ENCODE measurements at regions not wholly inside any gene's neighbourhood (a gene's known extent, or its start where the extent isn't known, plus 50 kb on each side); places are given as distances from the start of the nearest gene placed in this dataset.

DNA sequence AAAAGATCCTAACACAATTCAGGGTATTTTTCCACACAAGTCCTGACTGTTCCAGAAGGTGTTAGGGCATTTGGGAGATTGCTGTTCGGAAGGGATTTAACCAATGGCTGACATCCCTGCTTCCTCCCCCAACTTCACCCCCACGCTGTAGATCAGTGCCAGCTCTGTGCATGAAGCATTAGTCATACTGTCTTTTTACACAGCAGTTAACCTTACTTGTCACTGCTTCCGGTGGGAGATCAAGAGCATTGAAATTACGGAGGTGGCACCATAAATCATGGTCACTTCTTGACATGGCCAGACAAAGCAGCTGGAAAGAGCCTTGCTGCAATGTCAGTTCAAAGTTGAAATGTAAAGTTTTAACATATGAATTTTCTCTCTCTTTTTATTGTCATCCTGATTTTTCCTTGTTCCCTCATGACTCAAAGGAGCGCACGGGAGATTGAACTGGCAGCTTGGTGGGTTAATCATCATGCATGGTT lies 70.2 kb downstream of the HRH4 start:
- no peak for DNase-seq (ENCODE audit: low read depth in 2 of 2)

DNA sequence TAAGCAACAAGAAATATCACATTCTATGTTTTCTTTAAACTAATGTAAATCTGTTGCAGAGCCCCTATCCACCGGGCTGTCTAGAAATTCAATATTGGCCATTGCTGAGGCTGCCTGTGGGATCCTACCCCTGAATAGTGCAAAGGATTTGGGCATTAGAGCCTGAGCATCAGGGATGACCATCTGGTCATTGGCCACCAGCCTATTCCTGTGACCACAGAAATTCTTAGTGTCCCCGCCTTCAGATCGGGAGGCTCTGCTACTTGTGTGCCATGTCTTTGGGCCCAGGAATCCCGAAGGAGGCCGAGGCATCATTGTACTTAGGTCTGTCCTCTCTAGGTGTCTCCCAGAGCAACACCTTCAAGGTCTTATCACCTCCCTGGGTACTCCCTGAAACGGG lies 73.8 kb downstream of the HRH4 start:
- no peak for DNase-seq (ENCODE audit: low read depth in 2 of 2)

DNA sequence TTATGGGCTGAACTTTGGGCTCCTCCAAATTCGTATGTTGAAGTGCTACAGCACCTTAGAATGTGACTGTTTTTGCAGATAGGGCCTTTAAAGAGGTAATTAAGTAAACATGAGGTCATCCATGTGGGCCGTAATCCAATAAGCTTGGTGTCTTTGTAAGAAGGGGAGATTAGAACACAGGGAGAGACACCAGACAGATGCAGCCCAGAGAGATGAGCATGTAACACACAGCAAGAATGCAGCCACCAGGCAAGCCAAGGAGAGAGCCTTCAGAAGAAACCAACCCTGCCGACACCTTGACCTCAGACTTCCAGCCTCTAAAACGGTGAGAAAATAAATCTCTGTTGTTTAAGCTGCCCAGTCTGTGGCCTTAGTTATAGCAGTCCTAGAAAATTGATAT lies 74.3 kb downstream of the HRH4 start:
- DNase-seq (ENCODE audit: low read depth in 2 of 2): no peak

GRCh38 chr18:24535527-24536295 lies 75.3 kb downstream of the HRH4 start:
- DNase-seq (ENCODE audit: low read depth in 2 of 2): no peak

GRCh38 chr18:24536326-24536725 lies 75.9 kb downstream of the HRH4 start:
- no peak for DNase-seq (ENCODE audit: low read depth in 2 of 2)

DNA sequence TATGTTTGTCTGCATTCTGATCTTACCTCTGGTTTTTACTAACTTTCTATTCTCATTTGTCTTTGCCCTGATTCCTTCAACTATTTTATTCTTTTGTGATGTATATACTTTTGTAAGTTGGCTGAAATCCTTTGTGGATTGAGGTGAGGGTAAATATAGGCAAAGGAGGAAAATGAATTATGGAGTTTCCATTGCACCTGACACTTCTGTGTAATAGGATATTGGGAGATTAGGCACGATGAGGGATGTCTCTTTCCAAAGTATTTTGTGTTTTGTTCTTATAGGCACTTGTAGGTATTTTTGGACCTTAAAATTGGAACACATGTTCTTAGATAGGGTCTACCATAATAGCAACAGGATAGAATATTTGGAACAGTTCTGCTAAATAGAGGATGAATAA lies 76.4 kb downstream of the HRH4 start:
- no peak for DNase-seq (ENCODE audit: low read depth in 2 of 2)

DNA sequence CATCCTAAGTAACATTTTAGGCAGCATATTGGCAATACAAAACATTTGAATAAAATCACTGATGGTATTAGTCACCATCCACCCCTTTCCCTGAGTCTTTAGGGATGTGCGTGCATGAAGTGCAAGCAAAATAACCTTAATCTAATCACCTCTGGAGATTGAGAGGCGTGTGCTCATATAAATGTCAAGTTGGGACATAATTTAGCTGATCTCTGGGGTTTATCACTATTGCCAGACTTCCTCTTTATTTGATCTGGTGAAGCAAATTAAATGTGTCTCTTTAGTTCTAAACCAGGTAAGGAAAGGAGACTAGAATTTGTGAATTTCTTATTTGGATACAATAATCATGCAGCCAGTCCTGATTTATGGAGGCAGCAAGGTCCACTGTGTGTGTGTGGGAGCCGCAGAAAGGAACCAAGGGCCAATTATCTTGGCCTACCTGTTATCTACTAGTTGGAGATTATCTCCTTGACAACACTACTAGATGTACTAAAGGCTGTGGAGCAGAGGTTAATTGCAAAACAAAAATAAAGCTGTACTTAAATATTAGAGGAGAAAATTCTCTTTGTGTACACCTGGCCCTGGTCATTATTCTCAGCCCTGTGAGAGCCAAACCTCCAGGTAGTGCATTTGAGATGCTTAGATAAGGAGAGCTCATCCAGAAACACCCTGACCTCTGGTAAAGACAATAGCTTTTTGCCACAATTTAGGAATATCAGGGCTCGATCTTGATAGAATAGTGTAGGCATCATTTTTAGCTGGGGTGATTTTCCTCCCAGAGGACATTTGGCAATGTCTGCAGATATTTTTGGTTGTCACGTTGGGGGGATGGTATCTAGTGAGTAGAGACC lies 78.2 kb downstream of the HRH4 start:
- DNase-seq (ENCODE audit: low read depth in 2 of 2): no peak

GRCh38 chr18:24539866-24540617 lies 79.6 kb downstream of the HRH4 start:
- DNase-seq (ENCODE audit: low read depth in 2 of 2): no peak

- no peak for DNase-seq (ENCODE audit: low read depth in 2 of 2)
Measured at GRCh38 chr18:24540896-24541295, 80.5 kb downstream of the HRH4 start.

DNA sequence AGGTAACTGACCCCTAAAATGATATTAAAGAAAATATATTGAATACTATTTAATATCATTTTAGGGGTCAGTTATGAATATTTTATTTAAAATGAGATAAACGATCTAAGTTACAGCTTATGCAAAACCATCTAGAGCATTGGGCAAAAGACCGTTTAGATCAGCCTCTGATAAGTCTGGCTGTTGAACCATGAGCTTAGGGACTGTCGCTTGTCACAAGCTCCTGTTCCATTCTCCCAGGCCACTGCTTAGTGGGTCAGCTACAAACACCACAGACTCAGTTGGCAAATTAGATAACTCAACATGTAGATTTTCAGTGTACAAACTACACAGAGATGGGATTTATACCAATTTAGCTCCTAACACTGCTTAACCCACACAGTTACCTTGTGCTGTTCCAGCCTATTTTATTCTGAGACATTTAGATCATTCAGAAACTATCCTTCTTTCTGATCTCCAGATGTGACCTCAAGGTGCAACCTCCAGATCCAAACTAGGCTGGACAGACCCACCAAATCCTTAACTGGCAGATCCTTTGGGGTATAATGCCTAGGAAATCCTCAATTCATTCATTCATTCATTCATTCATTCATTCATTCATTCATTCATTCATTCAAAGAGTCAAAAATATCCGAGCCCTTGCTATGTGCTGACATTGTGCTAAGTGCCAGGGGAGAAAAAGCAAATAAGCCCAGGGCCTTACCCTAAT lies 82.8 kb downstream of the HRH4 start:
- DNase-seq (ENCODE audit: low read depth in 2 of 2): no peak

GRCh38 chr18:24543795-24544498 lies 83.5 kb downstream of the HRH4 start:
- no peak for DNase-seq (ENCODE audit: low read depth in 2 of 2)

- no peak for DNase-seq (ENCODE audit: low read depth in 2 of 2)
Measured at GRCh38 chr18:24544949-24545348, 84.5 kb downstream of the HRH4 start.

GRCh38 chr18:24545651-24546050 lies 85.2 kb downstream of the HRH4 start:
- no peak for DNase-seq (ENCODE audit: low read depth in 2 of 2)

DNA sequence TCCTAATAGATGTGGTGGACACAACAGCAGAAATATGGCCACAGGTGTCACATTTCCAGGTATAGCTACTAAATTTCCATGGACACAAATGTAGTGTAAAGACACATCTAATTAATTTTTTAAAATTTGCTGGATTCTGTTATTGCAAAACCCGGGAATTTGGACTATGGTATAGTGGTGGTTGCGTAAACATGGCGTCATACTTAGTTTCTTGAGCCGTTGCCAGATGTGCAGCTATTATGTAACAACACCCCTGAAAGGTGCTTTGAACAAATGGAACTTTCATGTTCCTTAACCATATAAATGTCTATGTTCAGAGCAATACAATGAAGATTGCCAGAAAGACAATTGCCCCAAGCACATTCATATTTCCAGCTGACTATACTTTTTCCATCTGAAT lies 85.9 kb downstream of the HRH4 start:
- no peak for DNase-seq (ENCODE audit: low read depth in 2 of 2)

DNA sequence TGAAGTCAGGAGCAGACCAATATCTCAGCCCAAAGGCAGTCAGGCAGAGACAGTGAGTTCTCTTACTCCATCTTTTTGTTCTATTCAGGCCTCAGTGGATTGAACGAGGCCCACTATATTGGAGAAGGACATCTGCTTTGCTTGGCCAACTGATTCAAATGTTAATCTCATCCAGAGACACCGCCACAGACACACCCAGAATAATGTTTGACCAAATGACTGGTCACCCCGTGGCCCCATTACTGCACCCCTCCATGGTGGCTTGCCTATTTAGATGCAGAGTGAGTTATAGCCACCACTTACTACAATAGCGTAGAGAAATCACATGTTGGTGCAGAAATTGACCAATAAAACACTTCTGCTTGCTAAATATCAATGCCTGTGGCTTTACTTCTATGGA lies 88.1 kb downstream of the HRH4 start:
- DNase-seq (ENCODE audit: low read depth in 2 of 2): no peak

DNA sequence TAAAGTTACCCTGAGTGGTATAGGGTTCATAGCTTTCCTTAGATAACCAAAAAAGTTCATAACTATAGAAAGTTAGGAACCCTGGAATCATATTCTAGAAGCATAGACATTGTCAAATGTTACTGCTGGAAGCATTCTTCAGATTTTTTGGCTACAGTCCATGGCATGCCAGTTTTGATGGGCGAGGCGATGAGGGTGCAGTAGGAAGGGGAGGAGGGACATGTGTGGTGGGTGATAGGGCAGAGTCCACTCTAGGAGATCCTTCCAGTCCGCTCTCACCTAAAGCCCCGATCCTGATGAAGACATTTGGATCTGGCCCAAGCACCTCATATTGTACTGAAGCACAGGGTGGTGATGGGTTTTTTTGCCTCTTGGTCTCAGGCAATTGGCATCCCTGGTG lies 91.8 kb downstream of the HRH4 start:
- DNase-seq (ENCODE audit: low read depth in 2 of 2): no peak

DNA sequence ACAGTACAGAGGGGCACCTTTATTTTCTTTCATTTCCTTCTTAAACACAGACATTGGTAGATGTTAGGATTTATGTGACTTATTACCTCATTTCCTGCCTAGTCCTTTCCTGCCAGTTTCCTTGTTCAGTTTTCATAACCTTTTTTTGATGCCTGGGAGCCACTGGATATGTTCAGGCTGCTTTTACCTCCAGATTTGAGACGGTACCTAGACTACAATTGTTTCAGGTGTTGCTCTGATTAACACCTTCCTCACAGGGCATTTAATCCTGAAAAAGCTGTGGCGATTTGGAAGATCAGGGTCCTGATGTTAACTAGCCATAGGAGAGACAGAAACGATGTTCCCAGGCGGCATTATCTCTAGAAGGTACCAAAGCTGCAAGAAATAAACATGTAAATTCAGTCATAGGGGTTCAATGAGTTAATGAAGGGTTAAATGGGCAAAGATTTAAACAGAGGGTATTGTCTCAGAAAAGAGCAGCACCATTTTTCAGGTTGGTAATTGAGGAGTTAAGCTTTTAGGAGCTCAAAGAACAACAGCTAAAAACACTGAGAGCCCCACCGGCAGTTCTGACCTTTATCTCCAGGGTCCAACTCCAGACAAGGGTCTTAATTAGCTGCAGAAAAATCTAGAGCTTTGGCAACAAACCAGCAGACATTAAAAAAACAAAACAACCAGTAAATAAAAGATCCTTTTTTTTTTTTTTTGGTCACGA lies 93.3 kb downstream of the HRH4 start:
- no peak for DNase-seq (ENCODE audit: low read depth in 2 of 2)

DNA sequence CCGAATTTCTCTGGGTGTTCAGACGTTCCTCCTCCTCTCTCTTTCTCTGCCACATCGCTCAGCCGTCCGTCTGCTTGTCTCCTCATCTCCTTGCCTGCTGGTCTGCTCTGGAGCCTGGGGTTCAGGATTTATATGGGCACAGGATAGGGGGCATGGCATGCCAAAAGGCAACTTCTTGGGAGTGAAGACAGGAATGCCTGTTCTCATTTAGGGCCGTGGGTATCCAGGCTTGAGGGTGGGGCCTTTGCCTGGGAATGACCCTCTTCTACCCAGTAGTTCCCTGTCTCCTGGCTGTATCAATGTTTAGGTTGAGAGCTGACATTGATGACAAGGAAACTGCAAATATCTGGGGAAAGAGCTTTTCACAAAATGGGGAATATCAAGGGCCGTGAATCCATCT lies 98.0 kb downstream of the HRH4 start:
- DNase-seq (ENCODE audit: low read depth in 2 of 2): no peak

- no peak for DNase-seq (ENCODE audit: low read depth in 2 of 2)
Measured at GRCh38 chr18:24559526-24559925, 99.1 kb downstream of the HRH4 start.

- no peak for DNase-seq (ENCODE audit: low read depth in 2 of 2)
Measured at GRCh38 chr18:24560511-24560981, 100.1 kb downstream of the HRH4 start.

Measured in stimulated activated CD4-positive, alpha-beta T cell treated with anti-CD3 and anti-CD28 coated beads, Interleukin-1b, Interleukin-23, amount 100 ng/mL, for 1 hour (primary cell).